GDM1 (cell line): ENCODE measurements at regions not wholly inside any gene's neighbourhood (a gene's known extent, or its start where the extent isn't known, plus 50 kb on each side); places are given as distances from the start of the nearest gene placed in this dataset.
"Not testable (repeated sequence)": the region's sequence is repeated elsewhere in the genome, so short reads cannot be mapped to it uniquely, and the experiment has no call there.

Source experiments
- DNase-seq: peaks from one replicate; lab custom pipeline; 2025; lab: John Stamatoyannopoulos, UW

- DNase-seq = no peak
These were observed 296.1 kb downstream of the TRIML1 start for GRCh38 chr4:188435381-188435780.

GRCh38 chr4:188437535-188437934 is 298.3 kb downstream of the TRIML1 start:
- DNase-seq = no peak

- DNase-seq = not testable (repeated sequence)
These were observed 299.2 kb downstream of the TRIML1 start for GRCh38 chr4:188438391-188438824.

- no peak for DNase-seq
These were observed 300.5 kb downstream of the TRIML1 start for GRCh38 chr4:188439641-188440311.

GRCh38 chr4:188444500-188444899 is 305.3 kb downstream of the TRIML1 start:
- no peak for DNase-seq

- DNase-seq = not testable (repeated sequence)
These were observed 309.8 kb downstream of the TRIML1 start for GRCh38 chr4:188448996-188449395.

- DNase-seq = no peak
These were observed 311.3 kb downstream of the TRIML1 start for GRCh38 chr4:188450571-188450970.

- DNase-seq = no peak
These were observed 312.9 kb downstream of the TRIML1 start for GRCh38 chr4:188452097-188452496.

- no peak for DNase-seq
These were observed 315.3 kb downstream of the TRIML1 start for GRCh38 chr4:188454575-188454974.

GRCh38 chr4:188455062-188455752 is 316.0 kb downstream of the TRIML1 start:
- DNase-seq = no peak

GRCh38 chr4:188459381-188459780 is 320.1 kb downstream of the TRIML1 start:
- DNase-seq = no peak

GRCh38 chr4:188463909-188464308 is 324.7 kb downstream of the TRIML1 start:
- DNase-seq = no peak

GRCh38 chr4:188466001-188466400 is 326.8 kb downstream of the TRIML1 start:
- DNase-seq = no peak

GRCh38 chr4:188484256-188484655 is 345.0 kb downstream of the TRIML1 start:
- DNase-seq = no peak

GRCh38 chr4:188485906-188486305 is 346.7 kb downstream of the TRIML1 start:
- no peak for DNase-seq

GRCh38 chr4:188492886-188493285 is 353.6 kb downstream of the TRIML1 start:
- no peak for DNase-seq

- no peak for DNase-seq
These were observed 355.9 kb downstream of the TRIML1 start for GRCh38 chr4:188495169-188495568.

- DNase-seq = no peak
These were observed 372.2 kb downstream of the TRIML1 start for GRCh38 chr4:188511431-188511830.

GRCh38 chr4:188532751-188533150 is 393.5 kb downstream of the TRIML1 start:
- DNase-seq = no peak

GRCh38 chr4:188534297-188534696 is 395.1 kb downstream of the TRIML1 start:
- no peak for DNase-seq

- DNase-seq = no peak
These were observed 395.7 kb downstream of the TRIML1 start for GRCh38 chr4:188534917-188535316.

GRCh38 chr4:188536826-188537225 is 397.6 kb downstream of the TRIML1 start:
- DNase-seq = no peak

GRCh38 chr4:188550296-188550695 is 411.1 kb downstream of the TRIML1 start:
- no peak for DNase-seq

- DNase-seq = no peak
These were observed 411.9 kb downstream of the TRIML1 start for GRCh38 chr4:188551156-188551555.
